PC-3 (cell line): ENCODE measurements at regions not wholly inside any gene's neighbourhood (a gene's known extent, or its start where the extent isn't known, plus 50 kb on each side); places are given as distances from the start of the nearest gene placed in this dataset.

Experiments used
- ATAC-seq: fragments of 200-7000 bp; cut with Tn5 transposase; 2 replicates; pipeline ENCODE4 v1.9.1; 2020; ENCODE audit warnings: mild to moderate bottlenecking, moderate library complexity
- BruUV-seq: library from RNA; stranded (reverse); fragments of 400-500 nt; replicated peaks from 2 replicates; lab custom pipeline; 2021; lab: Mats Ljungman, UMichigan
- CTCF ChIA-PET: fragments of 300-600 bp; sonication (Branson Sonifier 250); formaldehyde crosslinking; loops from one replicate; lab custom pipeline; 2022; ENCODE audit warnings: antibody characterized with exemption; lab: Charles Lee
- POLR2A ChIA-PET: fragments of 300-600 bp; sonication (Branson Sonifier 250); formaldehyde crosslinking; loops from one replicate; lab custom pipeline; 2022; ENCODE audit warnings: antibody characterized with exemption; ENCODE audit not compliant: unreplicated experiment; lab: Charles Lee
- DNase-seq: peaks from one replicate; pipeline ENCODE4 v3.0.0-alpha.2; 2015
- H2AFZ ChIP-seq: fragments of 300-600 bp; sonication (generic); 2 replicates; pipeline ENCODE4 v1.6.0; 2016; ENCODE audit warnings: antibody characterized with exemption, low read length
- H3F3A ChIP-seq: fragments of 300-600 bp; sonication (generic); one replicate; pipeline ENCODE4 v1.6.0; 2017; ENCODE audit warnings: antibody characterized with exemption, low read length, control low read depth, mild to moderate bottlenecking; ENCODE audit not compliant: unreplicated experiment
- H3K27ac ChIP-seq: fragments of 300-600 bp; sonication (generic); 2 replicates; pipeline ENCODE4 v1.5.1; 2016; ENCODE audit warnings: mild to moderate bottlenecking, low read length
- H3K27me3 ChIP-seq: fragments of 300-600 bp; sonication (generic); 2 replicates; pipeline ENCODE4 v1.6.1; 2016; ENCODE audit warnings: low read length, mixed read lengths
- H3K36me3 ChIP-seq: fragments of 300-600 bp; sonication (generic); 2 replicates; pipeline ENCODE4 v1.6.1; 2016; ENCODE audit warnings: low read depth, mixed run types, low read length, mixed read lengths
- H3K4me1 ChIP-seq: fragments of 300-600 bp; sonication (generic); 2 replicates; pipeline ENCODE4 v1.5.1; 2016; ENCODE audit warnings: low read length; ENCODE audit not compliant: insufficient read depth
- H3K4me2 ChIP-seq: fragments of 300-600 bp; sonication (generic); 2 replicates; pipeline ENCODE4 v1.6.0; 2016; ENCODE audit warnings: low read length
- H3K4me3 ChIP-seq: fragments of 300-600 bp; sonication (generic); 2 replicates; pipeline ENCODE4 v1.5.1; 2016; ENCODE audit warnings: mild to moderate bottlenecking, low read length, mixed read lengths
- H3K79me2 ChIP-seq: fragments of 300-600 bp; sonication (generic); 2 replicates; pipeline ENCODE4 v1.6.1; 2017; ENCODE audit warnings: low read length, mixed read lengths
- H3K9ac ChIP-seq: fragments of 300-600 bp; sonication (generic); 2 replicates; pipeline ENCODE4 v1.6.0; 2016; ENCODE audit warnings: mild to moderate bottlenecking, low read length
- H3K9me2 ChIP-seq: fragments of 300-600 bp; sonication (generic); replicated peaks from 2 replicates; pipeline ENCODE4 v1.6.1; 2016; ENCODE audit warnings: mixed run types, low read length, mixed read lengths
- H3K9me3 ChIP-seq: fragments of 300-600 bp; sonication (generic); 2 replicates; pipeline ENCODE4 v1.6.1; 2016; ENCODE audit warnings: low read length, mixed read lengths
- H4K20me1 ChIP-seq: fragments of 300-600 bp; sonication (generic); 2 replicates; pipeline ENCODE4 v1.6.1; 2016; ENCODE audit warnings: low read length, mixed read lengths
- EZH2 ChIP-seq: fragments of 300-600 bp; sonication (generic); IDR thresholded peaks from one replicate; pipeline ENCODE4 v1.6.1; 2017; ENCODE audit warnings: antibody characterized with exemption, mild to moderate bottlenecking, low read length; ENCODE audit not compliant: unreplicated experiment
- EZH2phosphoT487 ChIP-seq: fragments of 300-600 bp; sonication (generic); IDR thresholded peaks from 2 replicates; pipeline ENCODE4 v1.6.1; 2018; ENCODE audit warnings: mild to moderate bottlenecking, antibody characterized with exemption, low read length, borderline replicate concordance
- intact Hi-C: fragments of 100-400 bp; cut with micrococcal nuclease; formaldehyde crosslinking; loops from 2 replicates; pipeline ENCODE4 v1.9.0; 2023
- TF ChIP-seq, protein P1 (sequence below): fragments of 300-600 bp; sonication (generic); conservative IDR thresholded peaks from 2 replicates; pipeline ENCODE4 v1.5.1; 2017; ENCODE audit warnings: antibody characterized with exemption, low read depth, mild to moderate bottlenecking, low read length

DNA sequence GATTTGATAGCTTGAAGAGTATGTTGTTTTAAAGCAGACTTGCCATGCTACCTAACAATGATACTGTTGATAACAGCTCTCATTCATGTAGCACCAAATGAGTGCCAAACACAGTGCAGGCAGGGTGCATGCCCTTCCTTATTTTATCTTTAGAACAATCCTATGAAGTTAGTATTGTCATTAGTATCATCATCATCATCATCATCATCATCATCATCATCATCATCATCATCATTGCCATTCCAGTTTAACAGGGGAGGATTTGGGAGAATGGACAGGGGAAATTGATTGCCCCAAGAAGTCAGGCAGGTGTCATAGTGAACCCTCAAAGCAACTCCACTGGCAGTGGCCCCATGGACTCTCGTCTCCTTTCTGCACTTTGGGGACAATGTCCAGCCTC is 734.9 kb downstream of the VRK1 start:
- no peaks in the 10 kb centered on the region for H3K9me2 ChIP-seq
- H3K79me2 ChIP-seq, result no peaks in the 10 kb centered on the region
- H3K27ac ChIP-seq, result no peak overlapping the region
- no peaks in the 10 kb centered on the region for H4K20me1 ChIP-seq
- POLR2A ChIA-PET, result no interaction called here
- intact Hi-C loops, result no loop called here
- no peaks in the 10 kb centered on the region for H3K4me1 ChIP-seq
- BruUV-seq, result no TSS peak
- peaks cover 92% of the 10 kb centered on the region for H3K27me3 ChIP-seq
- no peak overlapping the region for H3K4me3 ChIP-seq
- ATAC-seq, result no peak
- CTCF ChIA-PET, result no interaction called here
- H3K4me2 ChIP-seq, result no peak overlapping the region
- TF ChIP-seq, protein P1, sequence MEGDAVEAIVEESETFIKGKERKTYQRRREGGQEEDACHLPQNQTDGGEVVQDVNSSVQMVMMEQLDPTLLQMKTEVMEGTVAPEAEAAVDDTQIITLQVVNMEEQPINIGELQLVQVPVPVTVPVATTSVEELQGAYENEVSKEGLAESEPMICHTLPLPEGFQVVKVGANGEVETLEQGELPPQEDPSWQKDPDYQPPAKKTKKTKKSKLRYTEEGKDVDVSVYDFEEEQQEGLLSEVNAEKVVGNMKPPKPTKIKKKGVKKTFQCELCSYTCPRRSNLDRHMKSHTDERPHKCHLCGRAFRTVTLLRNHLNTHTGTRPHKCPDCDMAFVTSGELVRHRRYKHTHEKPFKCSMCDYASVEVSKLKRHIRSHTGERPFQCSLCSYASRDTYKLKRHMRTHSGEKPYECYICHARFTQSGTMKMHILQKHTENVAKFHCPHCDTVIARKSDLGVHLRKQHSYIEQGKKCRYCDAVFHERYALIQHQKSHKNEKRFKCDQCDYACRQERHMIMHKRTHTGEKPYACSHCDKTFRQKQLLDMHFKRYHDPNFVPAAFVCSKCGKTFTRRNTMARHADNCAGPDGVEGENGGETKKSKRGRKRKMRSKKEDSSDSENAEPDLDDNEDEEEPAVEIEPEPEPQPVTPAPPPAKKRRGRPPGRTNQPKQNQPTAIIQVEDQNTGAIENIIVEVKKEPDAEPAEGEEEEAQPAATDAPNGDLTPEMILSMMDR, result no peak
- TF ChIP-seq EZH2phosphoT487 (no peak), EZH2 (no peak)
- H3F3A ChIP-seq, result no peaks in the 10 kb centered on the region
- H2AFZ ChIP-seq, result no peak overlapping the region
- no peak overlapping the region for H3K9ac ChIP-seq
- DNase-seq, result no peak
- H3K36me3 ChIP-seq, result no peaks in the 10 kb centered on the region
- H3K9me3 ChIP-seq, result no peaks in the 10 kb centered on the region

DNA sequence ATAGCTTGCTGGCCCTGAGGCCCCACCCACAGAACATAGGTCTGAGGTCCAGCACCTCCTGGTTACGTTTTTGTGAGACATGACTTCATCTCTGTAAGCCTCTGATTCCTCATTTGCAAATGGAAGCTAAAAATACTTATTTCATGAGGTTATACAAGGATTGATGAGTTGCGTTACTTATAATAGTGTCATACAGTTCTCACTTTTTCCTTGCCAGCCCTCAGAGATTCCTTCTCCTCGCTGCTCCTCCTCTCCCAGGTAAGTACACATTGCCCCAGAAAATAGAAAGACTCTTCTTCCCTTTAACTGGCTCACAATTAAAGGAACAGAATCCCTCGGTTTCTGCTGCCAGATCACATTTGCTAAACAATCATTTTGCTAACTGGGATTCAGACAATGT is 739.2 kb downstream of the VRK1 start:
- Histone ChIP-seq H3K9me2 (no peaks in the 10 kb centered on the region), H3K27me3 (peaks cover 77% of the 10 kb centered on the region), H4K20me1 (no peaks in the 10 kb centered on the region), H3K79me2 (no peaks in the 10 kb centered on the region), H3K27ac (no peak overlapping the region), H3K9ac (no peak overlapping the region), H3K36me3 (no peaks in the 10 kb centered on the region), H2AFZ (no peak overlapping the region), H3K4me3 (no peak overlapping the region), H3K9me3 (no peaks in the 10 kb centered on the region), H3F3A (no peaks in the 10 kb centered on the region), H3K4me1 (no peaks in the 10 kb centered on the region), H3K4me2 (no peak overlapping the region)
- intact Hi-C loops, result no loop called here
- ChIA-PET CTCF (no interaction called here), POLR2A (no interaction called here)
- ATAC-seq (no peak), DNase-seq (no peak)
- no TSS peak for BruUV-seq
- TF ChIP-seq EZH2phosphoT487 (no peak), EZH2 (no peak)
- TF ChIP-seq, protein P1, result no peak

DNA sequence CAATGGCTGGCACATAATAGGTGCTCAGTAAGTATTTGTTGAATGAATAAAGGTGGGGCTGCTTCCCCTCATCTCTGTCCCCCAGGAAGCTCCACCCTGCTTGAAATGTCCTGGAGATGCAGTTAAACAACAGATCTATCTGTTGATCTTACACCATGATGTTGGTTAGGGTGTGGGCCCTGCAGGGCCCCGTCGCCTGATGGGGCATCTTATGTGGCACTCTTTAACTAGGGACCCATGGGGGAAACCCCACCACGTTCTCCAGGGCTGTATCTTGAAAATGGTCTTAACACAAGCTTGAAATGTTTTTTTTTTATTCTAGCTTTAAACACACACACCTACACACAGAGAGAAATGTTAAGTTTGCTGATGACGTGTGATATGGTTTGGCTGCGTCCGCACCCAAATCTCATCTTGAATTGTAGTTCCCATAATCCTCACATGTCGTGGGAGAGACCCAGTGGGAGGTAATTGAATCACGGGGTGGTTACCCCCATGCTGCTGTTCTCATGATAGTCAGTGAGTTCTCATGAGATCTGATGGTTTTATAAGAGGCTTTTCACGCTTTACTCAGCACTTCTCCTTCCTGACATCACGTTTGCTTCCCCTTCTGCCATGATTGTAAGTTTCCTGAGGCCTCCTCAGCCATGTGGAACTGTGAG is 741.7 kb downstream of the VRK1 start:
- Histone ChIP-seq H3K4me1 (no peaks in the 10 kb centered on the region), H3K4me2 (no peak overlapping the region), H3K9me3 (no peaks in the 10 kb centered on the region), H3K79me2 (no peaks in the 10 kb centered on the region), H3K36me3 (no peaks in the 10 kb centered on the region), H4K20me1 (no peaks in the 10 kb centered on the region), H3K27ac (no peak overlapping the region), H2AFZ (no peak overlapping the region), H3K4me3 (no peak overlapping the region), H3K9ac (no peak overlapping the region), H3F3A (no peaks in the 10 kb centered on the region), H3K9me2 (no peaks in the 10 kb centered on the region), H3K27me3 (peaks cover 75% of the 10 kb centered on the region)
- POLR2A ChIA-PET, result no interaction called here
- no TSS peak for BruUV-seq
- DNase-seq, result no peak
- CTCF ChIA-PET, result no interaction called here
- intact Hi-C loops, result no loop called here
- TF ChIP-seq, protein P1, result no peak
- TF ChIP-seq EZH2phosphoT487 (no peak), EZH2 (no peak)
- no peak for ATAC-seq
